Endothelial cell of umbilical vein (primary cell): ENCODE measurements at regions not wholly inside any gene's neighbourhood (a gene's known extent, or its start where the extent isn't known, plus 50 kb on each side); places are given as distances from the start of the nearest gene placed in this dataset.

ENCODE experiments used
- BruUV-seq: library from RNA; stranded (reverse); fragments of 400-500 nt; replicated peaks from 2 replicates; lab custom pipeline; 2021; lab: Mats Ljungman, UMichigan
- CTCF ChIA-PET: fragments of 300-600, 350-600 bp; sonication (Branson Sonifier 250); formaldehyde crosslinking; loops from one replicate; lab custom pipeline; 2021; ENCODE audit warnings: antibody characterized with exemption, inconsistent platforms; lab: Charles Lee
- POLR2A ChIA-PET: fragments of 300-600, 350-600 bp; sonication (Branson Sonifier 250); formaldehyde crosslinking; loops from one replicate; lab custom pipeline; 2021; ENCODE audit warnings: antibody characterized with exemption, inconsistent platforms; lab: Charles Lee
- DNase-seq: peaks from one replicate; pipeline ENCODE4 v3.0.0-alpha.2; 2011; ENCODE audit warnings: low read depth, low spot score
- FAIRE-seq: peaks from 2 replicates; lab custom pipeline; 2011; peaks lifted over from hg19 to GRCh38; lab: Jason Lieb, UNC
- H2AFZ ChIP-seq: 2 replicates; pipeline ENCODE4 v1.6.0; 2012; ENCODE audit warnings: low read depth, low read length, control low read depth, inconsistent platforms
- H3K27ac ChIP-seq: 2 replicates; pipeline ENCODE4 v1.5.1; 2011; ENCODE audit warnings: low read depth, mild to moderate bottlenecking, control low read depth, low read length, moderate library complexity; ENCODE audit not compliant: insufficient read depth
- H3K27me3 ChIP-seq, 2 experiments: 2 replicates each; pipeline versions ENCODE4 v1.6.0 to v1.6.1; 2011; ENCODE audit warnings: low read length in 2 of 2, mixed read lengths in 1 of 2; ENCODE audit not compliant: control insufficient read depth in 2 of 2, insufficient read depth in 2 of 2
- H3K36me3 ChIP-seq, 2 experiments: 2 replicates in 1 of 2; 3 replicates in 1 of 2; pipeline ENCODE4 v1.5.1; 2011; ENCODE audit warnings: low read length in 2 of 2, mild to moderate bottlenecking in 1 of 2, moderate library complexity in 1 of 2; ENCODE audit not compliant: control insufficient read depth in 2 of 2, insufficient read depth in 2 of 2; ENCODE audit errors: extremely low read depth in 1 of 2
- H3K4me1 ChIP-seq: 3 replicates; pipeline ENCODE4 v1.5.1; 2011; ENCODE audit warnings: mild to moderate bottlenecking, low read length; ENCODE audit not compliant: control insufficient read depth, insufficient read depth; ENCODE audit errors: extremely low read depth
- H3K4me2 ChIP-seq: 2 replicates; pipeline ENCODE4 v1.6.1; 2011; ENCODE audit warnings: low read length, control low read depth, mixed read lengths; ENCODE audit not compliant: insufficient read depth
- H3K4me3 ChIP-seq, 3 experiments: fragments of 200-600 bp in 1 of 3; sonication (generic), shearing (Covaris generic) in 1 of 3; replicated peaks in 1 of 3; 2 replicates each; pipeline ENCODE4 v1.5.1; 2011 to 2016; ENCODE audit warnings: control low read depth in 3 of 3, low read length in 3 of 3, mild to moderate bottlenecking in 2 of 3, inconsistent platforms in 1 of 3, low read depth in 1 of 3, moderate library complexity in 1 of 3; ENCODE audit not compliant: insufficient read depth in 1 of 3
- H3K79me2 ChIP-seq: 2 replicates; pipeline ENCODE4 v1.6.0; 2012; ENCODE audit warnings: low read length, inconsistent platforms; ENCODE audit not compliant: control insufficient read depth, insufficient read depth
- H3K9ac ChIP-seq: replicated peaks from 2 replicates; pipeline ENCODE3; 2011; ENCODE audit warnings: low read length, control low read depth; ENCODE audit not compliant: insufficient read depth; ENCODE audit errors: extremely low read depth
- H3K9me1 ChIP-seq: replicated peaks from 3 replicates; pipeline ENCODE4 v1.6.0; 2011; ENCODE audit warnings: mild to moderate bottlenecking, low read length; ENCODE audit not compliant: control insufficient read depth, insufficient read depth; ENCODE audit errors: extremely low read depth
- H3K9me3 ChIP-seq: replicated peaks from 2 replicates; pipeline ENCODE4 v1.5.1; 2012; ENCODE audit warnings: low read length, inconsistent platforms; ENCODE audit not compliant: control insufficient read depth, insufficient read depth
- H4K20me1 ChIP-seq: replicated peaks from 2 replicates; pipeline ENCODE3; 2011; ENCODE audit warnings: mild to moderate bottlenecking, low read length; ENCODE audit not compliant: control insufficient read depth, insufficient read depth; ENCODE audit errors: extremely low read depth
- FOS ChIP-seq: IDR thresholded peaks from 2 replicates; pipeline ENCODE4 v1.6.1; 2011; ENCODE audit warnings: mild to moderate bottlenecking, low read length, moderate library complexity, borderline replicate concordance; ENCODE audit not compliant: insufficient read depth
- GATA2 ChIP-seq: IDR thresholded peaks from 2 replicates; pipeline ENCODE4 v1.7.0; 2011; ENCODE audit warnings: low read depth, mild to moderate bottlenecking, moderate library complexity, mixed read lengths, low read length; ENCODE audit not compliant: insufficient read length, insufficient read depth
- JUN ChIP-seq: IDR thresholded peaks from 2 replicates; pipeline ENCODE4 v1.6.1; 2011; ENCODE audit warnings: borderline replicate concordance, low read depth; ENCODE audit not compliant: insufficient read length, insufficient read depth
- POLR2AphosphoS5 ChIP-seq: IDR thresholded peaks from 2 replicates; pipeline ENCODE4 v1.6.1; 2012; ENCODE audit warnings: low read depth, mild to moderate bottlenecking, control low read depth, low read length, moderate library complexity; ENCODE audit not compliant: insufficient read depth
- dilution Hi-C: fragments of 300-500 bp; cut with MboI; formaldehyde crosslinking; loops from one replicate; pipeline ENCODE4 v1.15.0; 2019; ENCODE audit warnings: low sequenced_read_pairs; ENCODE audit not compliant: extremely low pct_ligation_motif_present
- intact Hi-C: fragments of 100-400 bp; cut with micrococcal nuclease; formaldehyde crosslinking; loops from one replicate; pipeline ENCODE4 v1.10.0; 2022
- TF ChIP-seq, protein P1 (sequence below), 2 donors: IDR thresholded peaks; 1 replicate in 1 of 2; 2 replicates in 1 of 2; pipeline ENCODE4 v1.5.1; 2011; ENCODE audit warnings: low read length in 2 of 2, mild to moderate bottlenecking in 2 of 2, moderate library complexity in 2 of 2, control low read depth in 1 of 2, inconsistent platforms in 1 of 2, low read depth in 1 of 2; ENCODE audit not compliant: insufficient read depth in 1 of 2; ENCODE audit errors: extremely low read depth in 1 of 2

DNA sequence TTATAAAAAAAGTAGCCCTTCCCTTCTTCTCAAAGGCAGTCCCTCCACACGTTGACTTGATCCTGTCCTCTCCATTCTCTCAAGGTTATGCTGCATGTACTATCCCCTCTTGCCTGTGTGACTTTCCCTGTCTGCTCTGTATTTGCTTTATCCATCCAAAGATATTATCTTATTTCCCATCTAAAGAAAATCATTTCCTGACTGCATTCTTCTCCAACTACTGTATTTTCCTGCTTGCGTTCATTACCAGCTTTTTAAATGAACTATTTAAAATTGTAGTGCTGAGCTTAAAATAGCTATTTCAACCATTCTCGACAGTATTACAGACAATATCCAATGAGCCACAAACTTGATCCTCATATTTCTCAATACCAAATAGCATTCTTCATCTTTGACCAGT is 716.0 kb upstream of the REG3G start:
- H3K9me1 ChIP-seq: no peaks in the 10 kb centered on the region
- no peaks in the 10 kb centered on the region for H4K20me1 ChIP-seq
- ChIA-PET CTCF (interaction anchor here (1.1 to 1.6 kb wide), 2 partner anchors 8 to 24 kb away, joined by 3 to 6 read pairs; no protein-coding TSS in a partner anchor), POLR2A (no interaction called here)
- peaks cover 23% of the 10 kb centered on the region for H3K4me1 ChIP-seq
- peak overlapping the region; percentile 33 for H2AFZ ChIP-seq
- H3K9ac ChIP-seq: peak overlapping the region; percentile 16
- intact Hi-C loops (loop anchor here (1.0 kb wide), 1 partner anchor 632 kb away; no protein-coding TSS in a partner anchor), dilution Hi-C loops (no loop called here)
- H3K36me3 ChIP-seq: no peaks in the 10 kb centered on the region
- peak overlapping the region; percentile 86 for H3K4me2 ChIP-seq
- FAIRE-seq (peak; percentile 44), DNase-seq (peak; percentile 75)
- BruUV-seq: no TSS peak
- H3K79me2 ChIP-seq: no peaks in the 10 kb centered on the region
- H3K27me3 ChIP-seq: no peaks in the 10 kb centered on the region
- H3K9me3 ChIP-seq: no peaks in the 10 kb centered on the region
- peak; percentile 98 for TF ChIP-seq GATA2
- no peak for TF ChIP-seq POLR2AphosphoS5
- TF ChIP-seq JUN: peak; percentile 27
- TF ChIP-seq, protein P1, sequence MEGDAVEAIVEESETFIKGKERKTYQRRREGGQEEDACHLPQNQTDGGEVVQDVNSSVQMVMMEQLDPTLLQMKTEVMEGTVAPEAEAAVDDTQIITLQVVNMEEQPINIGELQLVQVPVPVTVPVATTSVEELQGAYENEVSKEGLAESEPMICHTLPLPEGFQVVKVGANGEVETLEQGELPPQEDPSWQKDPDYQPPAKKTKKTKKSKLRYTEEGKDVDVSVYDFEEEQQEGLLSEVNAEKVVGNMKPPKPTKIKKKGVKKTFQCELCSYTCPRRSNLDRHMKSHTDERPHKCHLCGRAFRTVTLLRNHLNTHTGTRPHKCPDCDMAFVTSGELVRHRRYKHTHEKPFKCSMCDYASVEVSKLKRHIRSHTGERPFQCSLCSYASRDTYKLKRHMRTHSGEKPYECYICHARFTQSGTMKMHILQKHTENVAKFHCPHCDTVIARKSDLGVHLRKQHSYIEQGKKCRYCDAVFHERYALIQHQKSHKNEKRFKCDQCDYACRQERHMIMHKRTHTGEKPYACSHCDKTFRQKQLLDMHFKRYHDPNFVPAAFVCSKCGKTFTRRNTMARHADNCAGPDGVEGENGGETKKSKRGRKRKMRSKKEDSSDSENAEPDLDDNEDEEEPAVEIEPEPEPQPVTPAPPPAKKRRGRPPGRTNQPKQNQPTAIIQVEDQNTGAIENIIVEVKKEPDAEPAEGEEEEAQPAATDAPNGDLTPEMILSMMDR (IDR thresholded peaks at IDR 0.05; ENCODE audit: extremely low read depth in 1 of 2, insufficient read depth in 1 of 2, low read depth in 1 of 2, low read length in 2 of 2): no peak
- TF ChIP-seq FOS: peak; percentile 68
- H3K4me3 ChIP-seq: peak overlapping the region in 1 of 3 experiments; percentile 36
- peak overlapping the region; percentile 63 for H3K27ac ChIP-seq

DNA sequence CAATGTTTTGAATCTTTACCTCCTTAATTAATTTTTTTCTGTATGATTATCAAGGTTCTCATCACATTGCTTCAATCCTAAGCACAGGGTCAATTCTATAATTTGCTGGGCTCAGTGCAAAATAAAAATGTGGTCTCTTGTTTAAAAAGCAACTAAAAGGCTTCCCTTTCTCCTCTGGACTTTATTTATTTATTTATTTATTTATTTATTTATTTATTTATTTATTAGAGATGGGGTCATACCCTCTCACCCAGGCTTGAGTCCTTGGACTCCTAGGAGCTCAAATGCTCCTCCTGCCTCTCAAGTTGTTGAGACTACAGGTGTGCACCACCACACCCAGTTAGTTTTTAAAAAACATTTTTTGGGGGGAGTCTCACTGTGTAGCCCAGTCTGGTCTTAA is 710.1 kb upstream of the REG3G start:
- H3K79me2 ChIP-seq: no peaks in the 10 kb centered on the region
- no peak overlapping the region for H2AFZ ChIP-seq
- no peaks in the 10 kb centered on the region for H3K27me3 ChIP-seq
- H3K9me1 ChIP-seq: no peaks in the 10 kb centered on the region
- no peaks in the 10 kb centered on the region for H4K20me1 ChIP-seq
- no peak for TF ChIP-seq FOS
- H3K9me3 ChIP-seq: no peaks in the 10 kb centered on the region
- FAIRE-seq (no peak), DNase-seq (no peak)
- intact Hi-C loops: no loop called here
- POLR2A ChIA-PET: no interaction called here
- dilution Hi-C loops: no loop called here
- peaks cover 3% of the 10 kb centered on the region for H3K4me1 ChIP-seq
- H3K27ac ChIP-seq: no peak overlapping the region
- H3K4me2 ChIP-seq: no peak overlapping the region
- H3K9ac ChIP-seq: no peak overlapping the region
- H3K4me3 ChIP-seq: no peak overlapping the region
- CTCF ChIA-PET: no interaction called here
- BruUV-seq: no TSS peak
- H3K36me3 ChIP-seq: no peaks in the 10 kb centered on the region
